ENCODE measurements at regions not wholly inside any gene's neighbourhood (a gene's known extent, or its start where the extent isn't known, plus 50 kb on each side); places are given as distances from the start of the nearest gene placed in this dataset.

DNA sequence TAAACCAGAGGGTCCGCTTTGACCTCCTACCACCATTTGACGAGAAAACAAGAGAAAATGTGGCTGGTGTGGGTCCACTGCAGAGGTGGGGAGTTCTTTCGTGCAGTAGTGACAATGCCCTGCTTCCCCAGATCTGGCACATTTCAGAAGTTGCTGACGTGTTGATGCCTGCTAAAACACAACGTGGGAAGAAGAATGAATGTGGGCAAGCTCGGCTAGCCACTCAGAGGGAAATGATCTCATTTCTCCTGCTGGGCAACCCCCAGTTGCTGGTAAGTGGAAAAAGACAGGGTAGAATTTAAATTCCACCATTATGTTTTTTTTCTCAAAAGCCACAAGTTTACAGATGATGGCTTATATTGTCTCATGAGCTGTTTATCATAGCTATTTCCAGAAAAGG is 77.9 kb downstream of the LUZP4 start:
- intact Hi-C loops (cut with DNase I): no loop called here
- Histone ChIP-seq H3K27me3 (ENCODE audit: control insufficient read depth in 1 of 2, insufficient read depth in 2 of 2, low read length in 1 of 2) (no peaks in the 10 kb centered on the region), H3K36me3 (ENCODE audit: control insufficient read depth in 1 of 2, insufficient read depth in 2 of 2, low read length in 1 of 2) (no peaks in the 10 kb centered on the region), H3K4me3 (ENCODE audit: low read length in 2 of 2) (no peak overlapping the region), H3K9me3 (ENCODE audit: control insufficient read depth, low read length) (no peaks in the 10 kb centered on the region), H3K4me1 (ENCODE audit: control insufficient read depth in 1 of 2, insufficient read depth in 2 of 2, low read length in 2 of 2) (peaks cover 2 to 4% of the 10 kb centered on the region in 2 donors), H3K27ac (ENCODE audit: low read depth in 1 of 2, low read length in 2 of 2) (peak overlapping the region in 1 of 2 donors; percentile 33)
- ATAC-seq (ENCODE audit: low FRiP score): no peak
- no peak for DNase-seq
- WGBS, 2 donors: 17 to 25% methylated on average over 6 of the region's 6 CpGs

DNA sequence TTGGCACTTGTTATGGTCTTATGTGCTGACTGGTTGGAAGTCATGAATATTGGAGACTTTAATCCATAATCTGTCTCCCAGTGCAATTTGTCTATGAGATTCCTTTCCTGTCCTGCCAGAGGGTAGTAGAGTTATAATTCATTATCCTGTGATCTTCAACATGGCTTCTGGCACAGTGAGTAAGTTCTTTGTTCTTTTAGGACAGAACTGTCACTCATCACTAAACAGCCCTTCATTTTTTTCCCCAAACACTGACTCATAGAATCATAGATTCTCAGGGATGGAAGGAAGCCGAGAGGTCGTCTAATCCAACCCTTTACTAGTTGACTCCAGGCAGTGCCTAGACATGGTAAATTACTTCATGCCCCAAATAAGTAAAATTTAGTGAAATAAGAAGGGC is 78.4 kb downstream of the LUZP4 start:
- no peak for DNase-seq
- intact Hi-C loops (cut with DNase I): no loop called here
- H3K4me3 ChIP-seq (ENCODE audit: low read length in 2 of 2): no peak overlapping the region
- H3K9me3 ChIP-seq (ENCODE audit: control insufficient read depth, low read length): no peaks in the 10 kb centered on the region
- WGBS, 2 donors: 24 to 60% methylated on average over 2 of the region's 2 CpGs
- ATAC-seq (ENCODE audit: low FRiP score): no peak
- no peak overlapping the region for H3K27ac ChIP-seq (ENCODE audit: low read depth in 1 of 2, low read length in 2 of 2)
- H3K27me3 ChIP-seq (ENCODE audit: control insufficient read depth in 1 of 2, insufficient read depth in 2 of 2, low read length in 1 of 2): no peaks in the 10 kb centered on the region
- H3K36me3 ChIP-seq (ENCODE audit: control insufficient read depth in 1 of 2, insufficient read depth in 2 of 2, low read length in 1 of 2): no peaks in the 10 kb centered on the region
- peaks cover 2 to 4% of the 10 kb centered on the region in 2 donors for H3K4me1 ChIP-seq (ENCODE audit: control insufficient read depth in 1 of 2, insufficient read depth in 2 of 2, low read length in 2 of 2)

- intact Hi-C loops (cut with DNase I): no loop called here
- WGBS, 2 donors: 13 to 16% methylated on average over 2 of the region's 2 CpGs
- Histone ChIP-seq H3K4me1 (ENCODE audit: control insufficient read depth in 1 of 2, insufficient read depth in 2 of 2, low read length in 2 of 2) (peaks cover 2 to 4% of the 10 kb centered on the region in 2 donors), H3K9me3 (ENCODE audit: control insufficient read depth, low read length) (no peaks in the 10 kb centered on the region), H3K27ac (ENCODE audit: low read depth in 1 of 2, low read length in 2 of 2) (peak overlapping the region in 1 of 2 donors; percentile 57), H3K36me3 (ENCODE audit: control insufficient read depth in 1 of 2, insufficient read depth in 2 of 2, low read length in 1 of 2) (no peaks in the 10 kb centered on the region), H3K27me3 (ENCODE audit: control insufficient read depth in 1 of 2, insufficient read depth in 2 of 2, low read length in 1 of 2) (no peaks in the 10 kb centered on the region), H3K4me3 (ENCODE audit: low read length in 2 of 2) (no peak overlapping the region)
- ATAC-seq (ENCODE audit: low FRiP score) (no peak), DNase-seq (no peak)
Measured at GRCh38 chrX:115368876-115369275, 79.4 kb downstream of the LUZP4 start.

- Histone ChIP-seq H3K4me3 (ENCODE audit: low read length in 2 of 2) (no peak overlapping the region), H3K9me3 (ENCODE audit: control insufficient read depth, low read length) (no peaks in the 10 kb centered on the region), H3K27ac (ENCODE audit: low read depth in 1 of 2, low read length in 2 of 2) (no peak overlapping the region), H3K36me3 (ENCODE audit: control insufficient read depth in 1 of 2, insufficient read depth in 2 of 2, low read length in 1 of 2) (no peaks in the 10 kb centered on the region), H3K27me3 (ENCODE audit: control insufficient read depth in 1 of 2, insufficient read depth in 2 of 2, low read length in 1 of 2) (no peaks in the 10 kb centered on the region), H3K4me1 (ENCODE audit: control insufficient read depth in 1 of 2, insufficient read depth in 2 of 2, low read length in 2 of 2) (peaks cover 2 to 4% of the 10 kb centered on the region in 2 donors)
- 9 to 19% methylated on average over 4 of the region's 4 CpGs for WGBS, 2 donors
- DNase-seq (no peak), ATAC-seq (ENCODE audit: low FRiP score) (peak; percentile 75)
- intact Hi-C loops (cut with DNase I): no loop called here
Measured at GRCh38 chrX:115372152-115372551, 82.6 kb downstream of the LUZP4 start.

- Histone ChIP-seq H3K4me1 (ENCODE audit: control insufficient read depth in 1 of 2, insufficient read depth in 2 of 2, low read length in 2 of 2) (no peaks in the 10 kb centered on the region), H3K27ac (ENCODE audit: low read depth in 1 of 2, low read length in 2 of 2) (no peak overlapping the region), H3K36me3 (ENCODE audit: control insufficient read depth in 1 of 2, insufficient read depth in 2 of 2, low read length in 1 of 2) (no peaks in the 10 kb centered on the region), H3K9me3 (ENCODE audit: control insufficient read depth, low read length) (no peaks in the 10 kb centered on the region), H3K4me3 (ENCODE audit: low read length in 2 of 2) (no peak overlapping the region), H3K27me3 (ENCODE audit: control insufficient read depth in 1 of 2, insufficient read depth in 2 of 2, low read length in 1 of 2) (no peaks in the 10 kb centered on the region)
- no peak for DNase-seq
- WGBS, 2 donors: 69 to 96% methylated on average over 5 of the region's 5 CpGs
- intact Hi-C loops (cut with DNase I): no loop called here
- ATAC-seq (ENCODE audit: low FRiP score): no peak
Measured at GRCh38 chrX:115373308-115373707, 83.8 kb downstream of the LUZP4 start.

GRCh38 chrX:115378471-115378870 is 89.0 kb downstream of the LUZP4 start:
- Histone ChIP-seq H3K9me3 (ENCODE audit: control insufficient read depth, low read length) (no peaks in the 10 kb centered on the region), H3K27ac (ENCODE audit: low read depth in 1 of 2, low read length in 2 of 2) (no peak overlapping the region), H3K4me1 (ENCODE audit: control insufficient read depth in 1 of 2, insufficient read depth in 2 of 2, low read length in 2 of 2) (no peaks in the 10 kb centered on the region), H3K36me3 (ENCODE audit: control insufficient read depth in 1 of 2, insufficient read depth in 2 of 2, low read length in 1 of 2) (no peaks in the 10 kb centered on the region), H3K27me3 (ENCODE audit: control insufficient read depth in 1 of 2, insufficient read depth in 2 of 2, low read length in 1 of 2) (no peaks in the 10 kb centered on the region), H3K4me3 (ENCODE audit: low read length in 2 of 2) (no peak overlapping the region)
- DNase-seq: no peak
- WGBS, 2 donors: 29 to 39% methylated on average over 1 of the region's 1 CpG
- intact Hi-C loops (cut with DNase I): no loop called here
- no peak for ATAC-seq (ENCODE audit: low FRiP score)

- no peak overlapping the region for H3K4me3 ChIP-seq (ENCODE audit: low read length in 2 of 2)
- ATAC-seq (ENCODE audit: low FRiP score) (no peak), DNase-seq (no peak)
- H3K9me3 ChIP-seq (ENCODE audit: control insufficient read depth, low read length): no peaks in the 10 kb centered on the region
- 87 to 99% methylated on average over 2 of the region's 2 CpGs for WGBS, 2 donors
- no peaks in the 10 kb centered on the region for H3K36me3 ChIP-seq (ENCODE audit: control insufficient read depth in 1 of 2, insufficient read depth in 2 of 2, low read length in 1 of 2)
- H3K4me1 ChIP-seq (ENCODE audit: control insufficient read depth in 1 of 2, insufficient read depth in 2 of 2, low read length in 2 of 2): no peaks in the 10 kb centered on the region
- no peaks in the 10 kb centered on the region for H3K27me3 ChIP-seq (ENCODE audit: control insufficient read depth in 1 of 2, insufficient read depth in 2 of 2, low read length in 1 of 2)
- H3K27ac ChIP-seq (ENCODE audit: low read depth in 1 of 2, low read length in 2 of 2): no peak overlapping the region
- intact Hi-C loops (cut with DNase I): no loop called here
Measured at GRCh38 chrX:115387327-115387726, 97.8 kb downstream of the LUZP4 start.

DNA sequence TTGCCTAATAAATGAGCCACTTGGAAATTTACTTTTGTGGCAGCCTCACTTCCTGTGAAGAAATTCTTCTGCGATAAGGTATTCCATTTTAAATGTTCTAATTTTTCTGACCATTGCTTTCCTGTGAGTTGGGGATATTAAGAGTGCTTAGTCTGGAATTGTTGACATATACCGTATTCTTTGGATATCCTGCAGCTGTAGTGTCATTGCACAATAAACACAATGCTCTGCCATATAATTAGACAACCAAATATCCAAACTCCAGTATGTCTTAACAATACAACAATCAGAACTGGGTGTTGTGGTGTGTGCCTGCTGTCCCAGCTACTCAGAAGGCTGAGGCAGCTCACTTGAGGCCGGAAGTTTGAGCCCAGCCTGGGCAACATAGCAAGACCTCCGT is 99.4 kb downstream of the LUZP4 start:
- Histone ChIP-seq H3K4me3 (ENCODE audit: low read length in 2 of 2) (no peak overlapping the region), H3K27me3 (ENCODE audit: control insufficient read depth in 1 of 2, insufficient read depth in 2 of 2, low read length in 1 of 2) (no peaks in the 10 kb centered on the region), H3K9me3 (ENCODE audit: control insufficient read depth, low read length) (no peaks in the 10 kb centered on the region), H3K27ac (ENCODE audit: low read depth in 1 of 2, low read length in 2 of 2) (no peak overlapping the region), H3K4me1 (ENCODE audit: control insufficient read depth in 1 of 2, insufficient read depth in 2 of 2, low read length in 2 of 2) (peaks cover 0 to 3% of the 10 kb centered on the region in 2 donors), H3K36me3 (ENCODE audit: control insufficient read depth in 1 of 2, insufficient read depth in 2 of 2, low read length in 1 of 2) (no peaks in the 10 kb centered on the region)
- 45 to 60% methylated on average over 4 of the region's 4 CpGs for WGBS, 2 donors
- ATAC-seq (ENCODE audit: low FRiP score): no peak
- intact Hi-C loops (cut with DNase I): no loop called here
- no peak for DNase-seq

DNA sequence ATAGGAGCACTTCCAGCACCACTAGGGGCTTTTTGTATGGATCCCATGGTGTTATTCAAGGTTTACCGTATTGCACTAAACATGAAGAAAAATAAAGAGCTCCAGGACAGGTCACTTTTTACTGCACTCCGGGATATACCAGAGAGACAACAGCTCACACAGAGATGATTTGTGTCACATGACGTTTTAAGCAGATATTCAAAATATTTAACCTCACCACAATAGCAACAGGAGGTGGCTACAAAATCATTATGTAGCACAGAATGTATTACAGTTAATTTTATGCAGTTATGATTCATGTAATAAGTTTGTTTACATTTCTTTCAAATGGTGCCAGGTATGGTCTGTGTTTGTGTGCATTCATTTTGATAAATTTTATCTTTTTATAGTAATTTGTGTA is 100.6 kb downstream of the LUZP4 start:
- WGBS, 2 donors: 73 to 91% methylated on average over 3 of the region's 3 CpGs
- Histone ChIP-seq H3K9me3 (ENCODE audit: control insufficient read depth, low read length) (no peaks in the 10 kb centered on the region), H3K27me3 (ENCODE audit: control insufficient read depth in 1 of 2, insufficient read depth in 2 of 2, low read length in 1 of 2) (no peaks in the 10 kb centered on the region), H3K27ac (ENCODE audit: low read depth in 1 of 2, low read length in 2 of 2) (no peak overlapping the region), H3K4me1 (ENCODE audit: control insufficient read depth in 1 of 2, insufficient read depth in 2 of 2, low read length in 2 of 2) (peaks cover 0 to 3% of the 10 kb centered on the region in 2 donors), H3K36me3 (ENCODE audit: control insufficient read depth in 1 of 2, insufficient read depth in 2 of 2, low read length in 1 of 2) (no peaks in the 10 kb centered on the region), H3K4me3 (ENCODE audit: low read length in 2 of 2) (no peak overlapping the region)
- no peak for DNase-seq
- no peak for ATAC-seq (ENCODE audit: low FRiP score)
- intact Hi-C loops (cut with DNase I): no loop called here
